Cortex of kidney (tissue), 1 donor: ENCODE measurements at regions not wholly inside any gene's neighbourhood (a gene's known extent, or its start where the extent isn't known, plus 50 kb on each side); places are given as distances from the start of the nearest gene placed in this dataset.

Experiments used
- DNase-seq: peaks from one replicate; lab custom pipeline; 2025; lab: John Stamatoyannopoulos, UW

DNA sequence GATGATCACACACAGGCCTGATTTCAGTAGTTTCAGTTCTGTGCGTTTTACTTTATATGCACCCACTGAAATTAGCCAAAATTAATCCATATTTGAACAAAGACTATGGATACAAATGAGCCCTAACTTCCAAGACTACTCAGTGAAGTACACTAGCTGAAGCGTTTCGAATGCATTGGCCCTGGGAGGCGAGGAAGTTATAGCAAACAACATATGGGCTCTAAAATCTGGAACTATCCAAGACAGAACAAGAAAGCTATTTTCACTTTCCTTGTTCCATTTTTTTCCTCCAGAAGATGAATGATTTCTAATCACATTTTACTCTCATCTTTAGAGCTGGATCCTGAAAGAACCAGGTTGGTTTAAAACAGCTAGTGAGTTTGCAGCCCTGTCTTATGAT is 399.4 kb upstream of the HNRNPA3 start:
- no peak for DNase-seq

DNA sequence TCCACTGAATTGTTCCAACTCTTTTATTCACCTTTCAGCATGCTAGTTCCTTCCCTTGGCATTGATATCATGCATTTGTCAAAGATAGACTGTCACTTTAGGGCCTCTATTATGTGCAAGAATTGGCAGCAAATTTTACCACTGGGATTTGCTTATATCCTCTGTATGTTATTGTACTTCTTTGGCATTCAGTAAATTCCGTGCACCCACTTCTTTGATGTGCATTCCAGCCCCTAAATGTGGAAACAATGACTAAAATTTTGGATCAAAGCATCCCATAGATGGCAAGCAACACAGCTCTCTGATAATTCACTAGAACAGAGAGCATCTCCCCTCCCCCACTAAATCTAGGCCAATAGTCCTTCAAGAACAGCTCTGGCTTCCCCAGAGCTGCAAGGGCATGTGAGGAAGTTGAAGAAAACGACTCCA is 399.0 kb upstream of the HNRNPA3 start:
- DNase-seq = no peak

DNA sequence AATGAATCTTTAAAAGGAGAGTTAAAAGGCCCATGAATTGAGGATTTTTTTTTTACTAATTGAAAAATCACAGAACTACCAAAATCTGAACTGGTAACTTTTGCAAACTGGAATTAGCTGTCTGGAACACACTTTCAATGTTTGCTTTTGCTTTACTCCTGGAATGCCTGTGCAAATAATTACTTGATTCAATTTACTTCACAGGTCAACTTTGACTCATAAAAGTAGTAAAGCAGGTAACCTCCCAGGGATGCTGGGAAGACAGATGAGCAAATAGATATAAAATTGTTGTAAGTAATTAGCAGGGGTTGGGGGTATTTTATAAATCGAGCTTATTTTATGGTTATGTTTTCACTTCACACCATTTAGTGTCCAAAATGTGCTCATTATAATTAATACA is 398.3 kb upstream of the HNRNPA3 start:
- DNase-seq = no peak

DNA sequence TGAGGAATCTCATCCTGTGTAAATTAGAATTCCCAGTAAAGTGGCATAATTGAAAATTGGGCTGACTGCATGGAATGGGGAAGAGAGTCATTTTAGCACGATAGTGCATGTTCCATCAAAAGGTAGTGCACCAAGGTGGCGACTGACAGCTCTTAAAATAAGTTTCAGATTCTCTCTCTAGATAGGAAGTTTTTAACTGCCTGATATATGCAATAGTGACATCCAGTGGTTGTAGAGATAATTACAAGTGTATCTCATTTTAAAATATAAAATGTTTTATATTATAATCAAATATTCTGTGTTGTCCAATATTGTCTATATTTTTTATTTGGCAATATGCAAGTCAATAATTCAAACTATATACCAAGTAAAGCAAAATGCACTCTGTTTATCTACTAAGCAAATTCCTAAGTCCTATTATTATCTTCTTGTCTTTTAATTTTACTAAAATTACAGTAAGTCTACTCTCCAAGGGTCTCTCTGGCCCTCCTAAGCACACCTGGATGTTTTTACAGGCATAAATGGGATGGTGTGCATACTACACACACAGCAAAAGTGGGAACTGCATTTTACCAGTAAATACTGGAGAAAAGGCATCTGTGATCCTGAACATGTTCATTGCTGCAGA is 397.7 kb upstream of the HNRNPA3 start:
- no peak for DNase-seq

DNA sequence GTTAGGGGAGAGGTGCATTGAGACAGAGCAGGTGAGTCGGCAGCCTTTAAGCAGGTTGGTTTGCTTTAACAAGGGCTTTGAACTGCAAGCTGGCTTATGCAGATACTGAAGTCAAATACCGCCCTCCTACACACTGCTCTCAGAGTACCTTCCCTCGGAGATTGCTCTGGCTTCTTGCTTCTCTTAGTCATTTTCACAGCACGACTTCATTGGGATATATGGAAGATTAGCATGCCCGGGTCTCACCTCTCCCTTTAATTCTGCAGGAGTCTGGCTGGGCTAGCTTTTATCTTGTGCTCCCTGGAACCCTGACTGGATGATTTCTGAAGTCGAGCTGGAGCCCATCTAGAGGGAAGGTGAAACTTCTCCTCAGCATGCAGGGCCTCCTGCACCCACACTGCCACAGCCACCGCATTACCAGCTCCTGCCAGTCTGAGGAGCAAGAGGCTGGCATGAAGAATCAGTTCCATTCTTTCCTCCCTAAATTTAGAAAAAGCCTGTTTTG is 395.5 kb upstream of the HNRNPA3 start:
- no peak for DNase-seq

DNA sequence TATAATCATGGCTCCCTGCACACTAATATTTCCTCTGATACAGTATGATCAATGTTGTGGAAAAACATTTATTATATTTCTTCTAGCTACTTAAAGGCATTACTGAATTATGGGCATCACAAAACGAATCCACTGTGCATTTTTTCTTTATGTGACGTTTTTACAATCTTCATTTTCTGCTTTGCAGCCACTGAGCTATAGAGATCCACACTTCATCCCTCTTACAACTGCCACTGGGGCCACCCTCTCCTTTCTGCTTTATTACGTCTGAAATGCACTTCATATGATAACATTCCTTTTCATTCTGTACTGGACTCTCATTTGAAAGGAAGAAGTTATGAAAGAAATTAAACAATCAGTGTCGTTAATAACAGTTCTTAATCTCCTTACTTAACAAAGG is 394.5 kb upstream of the HNRNPA3 start:
- no peak for DNase-seq

DNA sequence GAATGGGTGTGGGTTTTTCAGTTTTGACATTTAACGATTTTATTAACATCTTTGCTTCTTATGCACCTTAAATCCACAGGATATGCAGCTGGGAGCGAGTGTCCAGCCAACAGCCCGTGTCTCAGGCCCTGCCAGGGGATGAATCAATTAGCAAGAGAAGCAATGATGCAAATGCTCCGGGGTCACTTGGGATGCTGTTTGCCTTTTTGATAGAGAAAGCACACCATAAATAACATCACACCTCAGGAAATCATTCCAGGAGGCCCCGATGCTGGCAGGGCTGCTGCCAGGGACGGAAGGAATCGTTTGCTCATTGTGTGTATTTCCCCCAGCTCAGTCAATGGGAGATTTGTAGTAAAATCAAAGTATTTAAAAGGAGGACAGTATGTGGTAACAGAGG is 394.0 kb upstream of the HNRNPA3 start:
- DNase-seq = no peak

DNA sequence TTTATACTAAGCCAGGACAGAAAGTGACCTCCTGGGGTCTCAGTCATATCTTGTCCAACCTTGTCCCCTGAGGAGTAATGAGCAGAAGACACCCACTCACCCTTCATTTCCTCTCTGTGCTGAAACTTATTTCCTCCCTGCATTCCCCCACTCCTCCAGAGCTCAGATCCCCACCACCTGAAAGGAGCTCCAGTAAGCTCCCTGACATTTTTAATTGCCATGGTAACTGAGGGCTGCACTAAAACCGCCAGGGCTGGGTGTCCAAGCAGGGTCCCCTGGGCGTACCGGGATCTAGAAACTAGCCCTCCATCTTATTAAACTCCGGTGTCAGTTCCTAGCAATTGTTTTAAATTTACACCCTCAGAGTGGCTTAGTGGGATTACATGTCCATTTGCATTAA is 393.3 kb upstream of the HNRNPA3 start:
- no peak for DNase-seq

DNA sequence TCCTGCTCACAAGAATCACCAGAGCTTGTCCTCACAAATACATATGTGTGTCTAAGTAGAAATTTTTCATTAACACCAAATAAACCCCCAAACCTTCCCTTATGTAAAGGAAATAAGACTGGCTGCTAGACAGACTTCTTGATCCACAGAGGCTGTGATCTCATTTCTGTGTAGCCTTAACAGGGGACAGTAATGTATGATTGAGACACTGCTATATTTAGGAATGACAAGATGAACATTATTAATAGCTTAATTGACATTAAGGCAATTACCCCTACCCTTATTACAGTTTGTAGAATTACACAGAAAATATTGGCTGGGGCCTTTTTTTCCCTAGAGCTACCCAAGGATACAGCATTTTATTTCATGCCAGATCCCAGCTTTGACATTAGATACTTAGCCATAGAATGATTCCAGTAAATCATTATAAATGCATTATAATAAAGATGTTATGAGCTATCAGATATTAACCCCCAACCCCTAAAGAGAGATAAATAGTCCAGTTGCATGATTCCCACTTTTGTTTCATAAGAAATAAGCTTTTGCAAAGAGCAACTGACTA is 392.1 kb upstream of the HNRNPA3 start:
- DNase-seq = no peak

DNA sequence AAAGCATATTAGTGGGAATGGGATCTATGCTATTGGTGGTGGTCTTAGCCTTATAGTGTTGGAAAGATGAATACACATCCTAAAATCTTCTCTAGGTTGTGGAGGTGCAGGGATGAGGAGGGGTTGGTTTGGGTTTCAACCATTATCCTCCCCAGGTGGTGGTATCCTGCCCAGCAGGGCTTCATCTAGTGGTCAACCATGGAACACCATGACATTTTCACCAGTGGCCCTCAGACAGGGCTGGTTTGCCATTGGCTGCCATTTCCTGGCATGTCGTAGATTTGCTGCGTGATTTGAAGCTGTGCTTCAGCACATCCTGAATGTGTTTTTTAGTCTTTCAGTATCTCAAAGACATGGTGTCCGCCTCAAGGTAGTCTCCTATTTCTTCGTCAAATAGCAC is 391.2 kb upstream of the HNRNPA3 start:
- no peak for DNase-seq

DNA sequence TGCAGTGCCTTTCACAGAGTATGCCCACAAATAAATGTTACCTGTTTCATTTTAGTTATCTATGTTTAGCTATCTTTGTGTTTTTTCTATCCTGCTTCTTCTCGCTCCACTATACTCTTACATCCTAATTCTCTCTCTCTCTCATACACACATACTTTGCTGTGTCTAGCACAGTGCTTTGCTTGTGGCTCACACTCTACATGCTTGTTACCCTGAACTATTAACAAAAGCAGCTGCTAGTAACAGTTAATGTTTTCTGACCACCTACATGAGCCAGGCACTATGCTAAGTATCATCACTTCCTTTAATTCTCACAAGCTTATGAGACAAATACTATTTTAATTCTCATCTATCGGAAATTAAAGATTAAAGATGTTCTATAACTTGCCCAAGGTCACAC is 390.5 kb upstream of the HNRNPA3 start:
- no peak for DNase-seq

DNA sequence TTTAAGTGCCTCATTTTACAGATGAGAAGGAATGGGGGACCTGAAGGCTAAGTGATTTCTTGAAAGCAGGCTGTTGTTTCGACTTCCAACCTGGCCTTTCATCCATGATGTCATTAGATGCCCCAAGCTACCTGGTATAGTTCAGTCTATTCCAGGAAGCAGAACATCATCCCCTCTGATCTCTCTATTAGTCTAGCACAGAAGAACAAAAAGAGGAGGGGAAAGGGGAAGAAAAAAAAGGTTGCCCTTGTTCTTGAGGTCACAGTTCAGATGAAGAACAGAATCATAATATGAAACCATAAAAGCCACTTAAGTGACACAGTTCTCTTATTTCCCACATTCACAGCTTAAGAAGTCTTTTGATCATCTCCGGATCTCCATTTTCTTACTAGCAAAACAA is 386.2 kb upstream of the HNRNPA3 start:
- DNase-seq = no peak

DNA sequence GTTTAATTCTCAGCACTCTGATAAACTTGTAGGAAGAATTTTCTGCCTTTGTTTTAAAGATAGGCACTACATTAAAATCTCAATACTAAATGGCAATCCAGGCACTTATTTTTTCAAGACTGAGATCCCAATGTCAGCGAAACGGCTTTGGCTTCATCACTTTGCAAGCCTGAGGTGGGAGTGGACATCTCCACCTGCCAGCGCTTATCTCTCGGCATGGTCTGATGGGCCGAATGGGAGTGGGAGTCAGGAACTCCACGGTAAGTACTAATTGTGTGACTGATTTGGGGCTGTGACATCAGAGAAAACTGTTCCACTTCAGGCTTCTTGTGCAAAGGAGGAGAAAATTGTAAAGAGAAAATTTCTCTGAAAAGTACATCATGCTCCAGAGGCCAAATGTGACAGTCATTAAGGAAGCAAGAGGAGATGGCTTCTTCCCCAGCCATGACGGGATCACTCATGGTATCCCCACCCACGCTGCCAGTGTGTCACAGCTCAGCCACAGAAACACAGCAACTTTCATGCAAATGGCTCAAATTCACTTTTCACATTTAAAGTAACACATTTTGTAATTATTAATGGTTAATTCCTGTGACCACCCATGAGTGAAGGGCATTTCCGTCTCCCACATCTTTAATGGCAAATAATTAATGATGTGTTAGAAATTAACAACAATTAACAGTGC is 385.5 kb upstream of the HNRNPA3 start:
- DNase-seq = no peak

DNA sequence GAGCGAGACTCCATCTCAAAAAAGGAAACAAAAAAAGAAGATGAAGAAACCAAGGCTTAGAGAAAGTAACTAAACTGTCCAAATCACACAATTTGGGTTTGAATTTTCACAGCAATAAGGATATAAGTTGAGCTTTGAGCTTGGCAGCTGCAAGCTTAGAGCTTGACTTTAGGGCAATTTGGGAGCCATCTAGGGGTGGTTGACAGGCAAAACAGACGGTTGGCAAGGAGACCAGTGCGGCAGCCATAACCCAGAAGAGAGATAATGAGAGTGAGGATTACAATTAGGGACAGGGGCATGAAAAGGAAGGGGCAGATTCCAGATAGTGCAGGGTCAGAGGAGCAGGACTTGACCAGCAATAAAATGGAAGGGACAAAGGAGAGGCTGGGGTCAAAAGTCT is 382.2 kb upstream of the HNRNPA3 start:
- no peak for DNase-seq

DNA sequence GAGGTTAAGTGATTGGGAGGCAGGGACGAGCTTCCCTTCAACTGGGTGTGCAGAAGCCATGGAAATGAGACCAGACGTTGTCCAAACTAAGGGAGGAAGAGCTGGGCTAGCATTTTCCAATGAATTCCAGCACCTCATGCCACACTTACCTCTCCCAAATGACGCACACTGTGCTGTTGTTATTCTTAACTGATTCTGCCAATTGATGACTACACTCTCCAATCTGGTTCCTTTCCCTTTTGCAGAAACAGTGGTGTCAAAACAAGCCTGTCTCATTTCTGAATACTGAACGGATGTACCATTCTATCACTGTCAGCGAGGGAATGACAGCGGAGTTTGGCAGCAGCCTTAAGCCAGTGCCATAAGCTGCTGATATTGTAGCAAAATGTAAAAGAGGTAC is 380.5 kb upstream of the HNRNPA3 start:
- DNase-seq = no peak

DNA sequence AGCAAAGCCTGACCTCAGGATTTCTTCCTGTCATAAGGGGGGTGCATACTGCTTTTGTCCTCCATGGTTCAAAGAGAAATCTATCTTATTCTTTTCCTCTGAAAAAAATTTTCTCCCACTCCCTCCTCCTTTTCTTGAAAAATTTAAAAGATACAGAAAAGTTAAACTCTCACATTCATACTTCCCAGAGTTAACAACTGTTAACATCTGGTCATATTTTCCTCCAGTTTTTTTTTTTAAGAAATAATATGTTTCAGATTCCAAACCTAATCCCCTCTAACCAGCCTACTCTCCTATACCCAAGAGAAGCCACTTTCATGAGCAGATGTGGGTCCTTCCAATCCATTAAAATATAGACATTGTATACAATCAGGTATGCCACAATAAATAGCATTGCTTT is 378.9 kb upstream of the HNRNPA3 start:
- DNase-seq = no peak

DNA sequence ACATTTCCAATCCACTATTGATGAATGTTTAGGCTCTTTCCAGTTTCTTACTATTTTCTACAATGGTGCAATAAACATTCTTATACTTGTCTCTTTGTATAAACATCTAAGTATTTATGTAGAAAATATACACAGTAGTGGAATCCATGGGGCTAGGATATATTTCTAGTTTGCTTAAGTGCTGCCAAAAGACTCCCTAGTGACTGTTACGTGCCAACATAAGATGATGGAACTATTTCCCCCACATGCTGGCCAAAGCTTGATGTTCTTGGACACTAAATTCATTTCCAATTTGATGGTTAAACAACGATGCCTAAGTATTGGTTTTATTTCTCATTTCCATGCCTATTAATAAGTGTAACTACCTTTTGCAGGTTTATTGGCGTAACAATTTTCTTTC is 378.4 kb upstream of the HNRNPA3 start:
- no peak for DNase-seq

DNA sequence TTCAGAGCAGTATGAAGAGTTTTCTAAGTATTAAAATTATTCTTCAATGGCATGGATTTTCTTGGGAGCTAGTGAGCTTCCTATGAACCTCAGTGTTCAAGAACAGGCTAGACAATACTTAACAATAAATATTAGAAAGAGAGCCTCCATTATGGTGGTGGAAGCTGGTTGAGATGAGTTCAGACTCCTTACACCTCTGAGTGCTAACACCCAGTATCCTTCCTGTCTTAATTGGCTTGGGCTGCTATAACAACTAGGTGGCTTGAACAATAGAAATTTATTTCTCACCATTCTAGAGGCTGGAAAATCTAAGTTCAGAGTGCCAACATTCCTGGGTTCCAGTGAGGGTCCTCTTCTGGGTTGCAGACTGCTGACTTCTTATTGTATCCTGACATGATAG is 369.4 kb upstream of the HNRNPA3 start:
- no peak for DNase-seq

DNA sequence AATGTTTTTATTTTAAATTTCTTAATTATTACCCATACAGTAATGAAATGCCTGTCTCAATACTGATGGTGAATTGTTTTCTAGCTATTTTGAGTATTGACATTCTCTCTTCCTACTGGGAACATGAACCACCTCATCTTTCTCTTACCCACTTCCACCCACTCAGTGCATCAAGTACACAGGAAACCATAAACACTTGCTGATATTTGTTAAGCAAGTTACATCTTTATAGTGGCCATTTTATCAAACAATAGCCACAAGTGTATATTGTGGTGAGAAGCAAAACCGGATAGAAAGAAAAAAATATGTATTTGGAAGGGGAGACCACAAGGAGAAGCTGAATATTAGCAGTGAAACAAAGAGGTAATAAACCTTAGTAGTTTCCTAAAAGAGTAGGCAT is 368.1 kb upstream of the HNRNPA3 start:
- DNase-seq = no peak

DNA sequence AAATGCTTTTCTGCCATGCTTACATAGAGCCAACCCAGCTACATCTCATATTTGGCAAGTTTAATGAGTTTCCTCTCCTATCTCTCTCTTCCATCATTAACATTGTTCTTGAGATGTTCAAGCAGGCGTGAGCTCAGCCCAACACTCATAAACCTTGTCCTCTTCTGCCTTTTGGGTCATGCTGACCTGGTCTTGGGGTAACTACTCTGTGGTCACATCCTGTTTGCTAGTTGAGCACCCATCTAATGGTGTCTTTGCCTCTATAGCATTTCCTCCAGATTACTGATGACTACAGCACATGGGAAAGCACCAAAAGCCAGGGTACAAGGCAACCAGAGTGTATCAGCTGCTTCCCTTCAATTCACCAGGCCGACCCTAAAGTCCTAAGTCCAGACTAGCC is 366.9 kb upstream of the HNRNPA3 start:
- no peak for DNase-seq

DNA sequence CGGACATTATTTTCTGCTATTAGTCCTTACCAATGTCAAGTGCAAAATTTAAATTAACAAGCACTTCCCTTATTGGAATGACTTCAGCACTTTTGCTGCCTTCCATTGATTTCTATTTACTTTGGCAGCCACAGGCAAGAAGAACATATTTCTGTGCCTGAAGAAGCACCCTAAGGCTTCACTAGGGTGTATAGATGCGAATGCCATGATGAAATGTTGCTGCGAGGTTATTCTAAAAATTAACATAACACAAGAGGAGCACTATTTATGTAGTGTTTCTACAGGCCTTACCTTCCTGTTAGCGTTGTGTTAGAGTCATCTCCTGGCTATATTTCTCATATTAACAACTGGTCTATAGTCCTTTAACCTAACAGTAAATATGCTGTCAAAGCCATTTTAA is 365.0 kb upstream of the HNRNPA3 start:
- no peak for DNase-seq

DNA sequence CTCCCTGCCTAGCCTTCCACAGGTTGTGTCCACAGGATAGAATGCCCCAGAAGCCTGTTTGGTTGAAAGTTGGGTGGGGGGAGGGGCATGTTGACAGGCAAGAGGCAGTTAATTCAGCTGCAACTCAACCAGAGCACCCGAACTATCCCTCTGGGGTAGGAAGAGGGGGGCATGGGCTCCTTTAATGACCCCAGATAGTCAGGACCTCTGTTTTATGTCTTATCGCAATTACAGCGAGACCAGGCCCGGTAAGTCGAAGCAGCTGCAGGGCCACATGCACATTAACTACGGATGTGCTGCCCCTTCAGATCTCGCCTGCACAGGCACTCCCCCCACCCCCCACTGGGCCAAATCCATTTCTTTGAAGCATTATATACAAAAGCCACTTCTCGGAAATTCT is 363.8 kb upstream of the HNRNPA3 start:
- no peak for DNase-seq

DNA sequence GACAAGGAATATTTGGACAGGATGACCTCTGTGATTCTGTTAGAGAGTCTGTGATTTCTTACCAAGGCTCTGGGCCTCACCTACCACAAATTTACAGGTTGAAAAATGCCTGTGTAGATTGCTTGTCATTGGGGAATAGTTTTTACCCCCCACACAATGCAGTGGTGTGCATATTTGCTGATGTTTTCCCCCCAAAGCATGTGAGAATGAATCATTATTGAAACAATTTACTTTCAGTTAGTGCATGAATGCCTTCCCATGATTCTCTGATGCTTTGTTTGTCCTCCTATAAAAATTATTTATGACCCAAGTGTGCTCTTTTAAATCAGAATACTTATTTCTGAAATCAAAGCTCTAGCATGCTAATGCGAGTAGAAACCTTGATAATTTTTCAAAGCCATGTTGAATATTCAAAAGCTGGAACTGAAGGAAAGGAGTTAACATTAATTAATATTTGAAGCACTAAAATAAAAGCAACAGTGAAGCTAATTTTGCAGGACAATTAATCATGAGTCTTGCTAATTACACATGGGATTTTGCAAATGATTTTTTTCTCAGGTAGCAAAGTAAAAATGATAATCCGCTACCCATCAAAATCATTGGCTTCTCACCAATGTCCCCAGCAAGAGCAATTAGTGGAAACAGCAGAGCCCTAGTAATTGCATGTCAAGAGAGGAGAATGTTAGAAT is 361.2 kb upstream of the HNRNPA3 start:
- DNase-seq = no peak
